ENCODE measurements at regions not wholly inside any gene's neighbourhood (a gene's known extent, or its start where the extent isn't known, plus 50 kb on each side); places are given as distances from the start of the nearest gene placed in this dataset.

DNA sequence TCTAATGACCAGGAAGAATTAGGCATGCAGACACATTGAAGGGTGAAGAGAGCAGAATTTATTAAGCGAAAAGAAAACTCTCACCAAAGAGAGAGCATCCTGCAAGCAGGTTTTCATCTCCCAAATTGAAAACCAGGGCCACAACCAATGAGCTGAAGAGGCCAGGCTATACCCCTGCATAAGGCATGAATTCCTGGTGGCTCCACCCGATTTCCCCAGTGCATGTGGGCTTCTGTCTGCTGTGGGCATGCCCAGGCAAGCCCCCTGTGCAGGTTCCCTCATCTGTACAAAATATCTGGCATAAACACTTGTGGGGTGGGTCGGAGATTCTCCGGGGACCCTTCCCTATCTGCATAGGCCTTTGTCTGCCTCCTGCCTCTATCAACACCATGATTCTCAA lies 621.6 kb upstream of the LRRTM1 start:
- Histone ChIP-seq H3K4me1 (ENCODE audit: control insufficient read depth, insufficient read depth, low read length) (no peaks in the 10 kb centered on the region), H3K27me3 (ENCODE audit: control insufficient read depth in 1 of 2, insufficient read depth in 2 of 2, low read length in 2 of 2) (no peaks in the 10 kb centered on the region), H3K9me3 (ENCODE audit: control insufficient read depth in 2 of 2, low read length in 2 of 2) (peaks cover 7 to 9% of the 10 kb centered on the region in 2 donors), H3K9ac (ENCODE audit: low read length in 2 of 2) (no peak overlapping the region), H3K36me3 (ENCODE audit: control insufficient read depth in 2 of 2, insufficient read depth in 2 of 2, low read length in 2 of 2) (no peaks in the 10 kb centered on the region), H3K4me3 (ENCODE audit: low read length in 2 of 2) (no peak overlapping the region), H3K27ac (ENCODE audit: low read length) (no peak overlapping the region)

DNA sequence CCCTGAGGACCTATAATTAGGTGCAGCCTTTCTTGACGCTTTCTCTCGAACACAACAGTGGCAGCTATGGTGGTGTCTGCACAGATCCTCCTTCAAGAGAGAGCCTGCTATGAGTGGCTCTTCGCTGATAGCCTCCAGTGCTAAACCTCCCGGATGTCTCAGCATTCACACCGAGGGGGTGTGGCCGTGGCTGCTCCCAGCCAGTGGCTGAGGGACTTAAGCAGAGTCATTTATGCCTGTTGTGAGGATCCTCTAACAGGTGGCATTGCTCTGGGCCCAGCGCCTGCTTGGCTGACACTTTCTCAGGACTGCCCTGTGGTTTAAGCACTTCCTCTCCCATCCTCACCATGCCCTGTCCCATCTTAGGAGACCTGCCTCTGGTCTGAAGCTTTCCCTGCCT lies 592.0 kb upstream of the LRRTM1 start:
- Histone ChIP-seq H3K9ac (ENCODE audit: low read length in 2 of 2) (no peak overlapping the region), H3K36me3 (ENCODE audit: control insufficient read depth in 2 of 2, insufficient read depth in 2 of 2, low read length in 2 of 2) (no peaks in the 10 kb centered on the region)

DNA sequence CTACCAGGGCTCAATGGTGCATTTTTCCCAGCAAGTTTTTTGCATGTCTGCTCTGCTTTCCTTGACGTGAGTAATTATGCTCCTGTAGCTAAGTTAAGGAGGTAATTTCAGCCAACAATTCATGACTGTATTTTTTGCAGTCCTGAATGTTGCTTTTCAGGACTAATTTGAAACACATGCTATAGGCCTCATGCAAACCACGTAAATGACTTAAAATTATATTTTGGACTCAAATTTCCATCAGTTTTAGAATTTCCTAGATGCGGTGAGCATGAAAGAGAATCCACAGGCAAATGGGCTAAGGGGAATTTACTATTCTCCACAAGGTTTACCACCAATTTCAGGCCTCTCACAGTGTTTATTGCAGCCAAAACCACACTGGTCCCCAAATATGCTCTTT lies 589.9 kb upstream of the LRRTM1 start:
- H3K4me3 ChIP-seq (ENCODE audit: low read length in 2 of 2), result no peak overlapping the region
- no peaks in the 10 kb centered on the region for H3K27me3 ChIP-seq (ENCODE audit: control insufficient read depth in 1 of 2, insufficient read depth in 2 of 2, low read length in 2 of 2)
- no peak overlapping the region for H3K9ac ChIP-seq (ENCODE audit: low read length in 2 of 2)
- no peaks in the 10 kb centered on the region for H3K4me1 ChIP-seq (ENCODE audit: control insufficient read depth, insufficient read depth, low read length)
- H3K9me3 ChIP-seq (ENCODE audit: control insufficient read depth in 2 of 2, low read length in 2 of 2), result no peaks in the 10 kb centered on the region
- H3K27ac ChIP-seq (ENCODE audit: low read length), result no peak overlapping the region
- H3K36me3 ChIP-seq (ENCODE audit: control insufficient read depth in 2 of 2, insufficient read depth in 2 of 2, low read length in 2 of 2), result no peaks in the 10 kb centered on the region

More for the DNA sequence above, 592.0 kb upstream of the LRRTM1 start:
- no peaks in the 10 kb centered on the region for H3K4me1 ChIP-seq (ENCODE audit: control insufficient read depth, insufficient read depth, low read length)
- H3K27me3 ChIP-seq (ENCODE audit: control insufficient read depth in 1 of 2, insufficient read depth in 2 of 2, low read length in 2 of 2), result no peaks in the 10 kb centered on the region
- H3K4me3 ChIP-seq (ENCODE audit: low read length in 2 of 2), result no peak overlapping the region
- H3K9me3 ChIP-seq (ENCODE audit: control insufficient read depth in 2 of 2, low read length in 2 of 2), result no peaks in the 10 kb centered on the region
- H3K27ac ChIP-seq (ENCODE audit: low read length), result no peak overlapping the region

DNA sequence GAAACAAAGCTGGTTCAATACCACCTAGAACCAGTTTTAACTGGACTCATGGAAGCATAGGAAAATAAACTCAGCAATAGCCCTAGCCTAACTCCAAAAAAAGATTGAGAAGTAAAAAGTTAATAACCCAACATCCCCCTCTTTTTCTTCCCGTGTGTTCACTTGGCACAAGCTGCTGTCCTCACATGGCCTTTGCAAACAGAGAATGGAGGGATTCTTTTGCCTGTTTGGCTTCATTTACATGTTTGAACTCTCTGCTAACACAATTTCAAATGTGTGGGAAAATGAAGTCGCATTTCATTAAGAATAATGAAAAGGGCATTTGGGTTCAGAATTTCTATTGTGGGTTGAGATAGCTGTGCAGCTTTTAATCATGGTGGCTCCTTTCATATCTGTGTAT lies 589.2 kb upstream of the LRRTM1 start:
- Histone ChIP-seq H3K9me3 (ENCODE audit: control insufficient read depth in 2 of 2, low read length in 2 of 2) (no peaks in the 10 kb centered on the region), H3K4me1 (ENCODE audit: control insufficient read depth, insufficient read depth, low read length) (no peaks in the 10 kb centered on the region), H3K9ac (ENCODE audit: low read length in 2 of 2) (no peak overlapping the region), H3K27me3 (ENCODE audit: control insufficient read depth in 1 of 2, insufficient read depth in 2 of 2, low read length in 2 of 2) (no peaks in the 10 kb centered on the region), H3K4me3 (ENCODE audit: low read length in 2 of 2) (no peak overlapping the region), H3K27ac (ENCODE audit: low read length) (no peak overlapping the region), H3K36me3 (ENCODE audit: control insufficient read depth in 2 of 2, insufficient read depth in 2 of 2, low read length in 2 of 2) (no peaks in the 10 kb centered on the region)

DNA sequence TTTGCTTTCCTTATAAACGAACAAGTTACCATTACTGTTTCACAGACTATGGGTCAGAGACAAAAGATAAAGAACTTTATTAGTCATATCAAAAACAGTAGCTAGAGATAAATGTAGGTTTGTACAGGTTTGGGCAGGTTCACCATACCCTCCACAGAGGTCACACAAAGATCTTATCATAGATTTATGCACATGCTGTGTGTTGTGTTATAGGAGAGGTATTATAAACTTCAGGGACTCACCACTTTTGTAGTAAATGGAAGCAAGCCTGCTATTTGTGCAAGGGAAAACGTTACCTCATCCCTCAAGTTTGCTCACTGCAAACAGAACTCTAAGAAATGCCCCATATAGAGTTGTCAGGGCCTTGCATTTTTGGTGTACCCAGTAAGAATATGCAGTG lies 584.5 kb upstream of the LRRTM1 start:
- Histone ChIP-seq H3K27ac (ENCODE audit: low read length) (no peak overlapping the region), H3K4me3 (ENCODE audit: low read length in 2 of 2) (no peak overlapping the region), H3K4me1 (ENCODE audit: control insufficient read depth, insufficient read depth, low read length) (no peaks in the 10 kb centered on the region), H3K9ac (ENCODE audit: low read length in 2 of 2) (no peak overlapping the region), H3K36me3 (ENCODE audit: control insufficient read depth in 2 of 2, insufficient read depth in 2 of 2, low read length in 2 of 2) (no peaks in the 10 kb centered on the region), H3K27me3 (ENCODE audit: control insufficient read depth in 1 of 2, insufficient read depth in 2 of 2, low read length in 2 of 2) (no peaks in the 10 kb centered on the region), H3K9me3 (ENCODE audit: control insufficient read depth in 2 of 2, low read length in 2 of 2) (no peaks in the 10 kb centered on the region)

DNA sequence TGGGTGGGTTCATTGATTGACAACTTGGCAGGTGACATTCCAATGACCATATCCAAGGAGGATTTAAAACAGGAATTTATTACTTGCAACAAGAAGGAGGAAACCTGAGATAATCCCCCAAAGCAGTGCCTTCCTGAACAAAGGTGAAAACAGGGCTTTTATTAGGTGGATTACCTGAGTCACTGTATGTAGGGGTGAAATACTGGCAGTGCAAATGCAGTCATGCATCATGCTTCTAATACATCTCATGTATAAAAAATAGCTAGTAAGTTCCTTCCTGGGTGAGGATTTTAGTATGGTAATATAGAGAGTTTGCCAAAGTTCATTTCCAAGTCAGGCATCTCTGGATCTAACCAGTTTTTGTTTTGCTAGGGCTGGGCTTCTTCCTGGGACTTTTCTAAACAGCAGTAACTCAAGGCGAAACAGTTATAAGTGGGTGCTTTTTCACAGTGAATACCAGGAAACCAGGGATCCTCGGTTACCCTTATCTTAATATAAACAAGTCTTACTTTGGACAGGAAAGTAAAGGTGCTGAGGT lies 583.4 kb upstream of the LRRTM1 start:
- no peaks in the 10 kb centered on the region for H3K36me3 ChIP-seq (ENCODE audit: control insufficient read depth in 2 of 2, insufficient read depth in 2 of 2, low read length in 2 of 2)
- no peak overlapping the region for H3K9ac ChIP-seq (ENCODE audit: low read length in 2 of 2)
- H3K27ac ChIP-seq (ENCODE audit: low read length), result no peak overlapping the region
- H3K4me3 ChIP-seq (ENCODE audit: low read length in 2 of 2), result no peak overlapping the region
- no peaks in the 10 kb centered on the region for H3K4me1 ChIP-seq (ENCODE audit: control insufficient read depth, insufficient read depth, low read length)
- no peaks in the 10 kb centered on the region for H3K9me3 ChIP-seq (ENCODE audit: control insufficient read depth in 2 of 2, low read length in 2 of 2)
- H3K27me3 ChIP-seq (ENCODE audit: control insufficient read depth in 1 of 2, insufficient read depth in 2 of 2, low read length in 2 of 2), result no peaks in the 10 kb centered on the region

DNA sequence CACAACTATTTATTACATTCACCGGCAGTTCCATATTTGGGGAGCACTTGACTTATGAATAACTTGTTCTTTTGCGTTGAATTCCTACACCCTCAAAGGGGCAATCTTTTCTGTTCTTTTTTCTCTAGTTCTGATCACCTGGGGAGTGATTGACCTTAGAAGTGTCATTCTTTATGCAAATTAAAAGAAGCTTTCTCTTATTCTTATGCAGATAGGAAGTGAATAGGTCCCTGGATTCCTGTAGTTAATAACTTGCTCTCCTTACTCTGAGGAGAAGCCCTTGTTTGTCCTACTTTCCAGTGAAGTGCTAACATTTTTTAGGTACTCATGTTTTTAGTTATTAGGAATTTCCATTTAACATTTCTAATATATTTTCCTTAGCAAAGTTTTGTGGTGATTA lies 569.8 kb upstream of the LRRTM1 start:
- H3K27ac ChIP-seq (ENCODE audit: low read length), result no peak overlapping the region
- no peak overlapping the region for H3K9ac ChIP-seq (ENCODE audit: low read length in 2 of 2)
- H3K4me3 ChIP-seq (ENCODE audit: low read length in 2 of 2), result no peak overlapping the region
- no peaks in the 10 kb centered on the region for H3K27me3 ChIP-seq (ENCODE audit: control insufficient read depth in 1 of 2, insufficient read depth in 2 of 2, low read length in 2 of 2)
- H3K4me1 ChIP-seq (ENCODE audit: control insufficient read depth, insufficient read depth, low read length), result no peaks in the 10 kb centered on the region
- H3K9me3 ChIP-seq (ENCODE audit: control insufficient read depth in 2 of 2, low read length in 2 of 2), result no peaks in the 10 kb centered on the region
- no peaks in the 10 kb centered on the region for H3K36me3 ChIP-seq (ENCODE audit: control insufficient read depth in 2 of 2, insufficient read depth in 2 of 2, low read length in 2 of 2)

DNA sequence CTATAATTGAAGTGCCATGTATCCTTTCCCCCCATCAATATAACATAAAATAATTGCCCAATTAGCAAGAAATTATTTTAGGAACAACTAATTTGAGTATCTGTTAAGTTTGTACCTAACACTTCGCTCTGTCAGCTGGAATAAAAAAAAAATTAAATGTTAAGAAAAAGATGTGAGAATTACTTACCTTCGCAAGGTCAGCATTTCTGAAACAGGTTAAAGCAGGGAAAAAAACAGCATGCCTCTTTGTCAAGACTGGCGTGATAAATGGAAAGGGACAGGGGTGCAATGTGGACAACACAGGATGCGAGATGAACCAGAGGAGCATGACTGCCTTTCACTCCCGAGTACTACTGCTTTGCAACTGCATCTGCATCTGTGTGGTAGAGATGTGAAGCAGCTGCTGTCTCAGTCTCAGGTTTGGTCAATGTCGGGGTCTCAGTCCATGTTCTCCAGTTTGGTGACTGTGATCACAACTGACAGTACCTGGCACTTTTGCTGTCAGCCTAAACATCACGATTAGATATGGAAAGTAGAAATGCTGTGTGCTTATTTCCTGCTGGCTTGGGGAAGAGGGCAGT lies 565.4 kb upstream of the LRRTM1 start:
- no peak overlapping the region for H3K9ac ChIP-seq (ENCODE audit: low read length in 2 of 2)
- no peaks in the 10 kb centered on the region for H3K4me1 ChIP-seq (ENCODE audit: control insufficient read depth, insufficient read depth, low read length)
- H3K27ac ChIP-seq (ENCODE audit: low read length), result no peak overlapping the region
- no peaks in the 10 kb centered on the region for H3K9me3 ChIP-seq (ENCODE audit: control insufficient read depth in 2 of 2, low read length in 2 of 2)
- H3K4me3 ChIP-seq (ENCODE audit: low read length in 2 of 2), result no peak overlapping the region
- H3K27me3 ChIP-seq (ENCODE audit: control insufficient read depth in 1 of 2, insufficient read depth in 2 of 2, low read length in 2 of 2), result no peaks in the 10 kb centered on the region
- no peaks in the 10 kb centered on the region for H3K36me3 ChIP-seq (ENCODE audit: control insufficient read depth in 2 of 2, insufficient read depth in 2 of 2, low read length in 2 of 2)

DNA sequence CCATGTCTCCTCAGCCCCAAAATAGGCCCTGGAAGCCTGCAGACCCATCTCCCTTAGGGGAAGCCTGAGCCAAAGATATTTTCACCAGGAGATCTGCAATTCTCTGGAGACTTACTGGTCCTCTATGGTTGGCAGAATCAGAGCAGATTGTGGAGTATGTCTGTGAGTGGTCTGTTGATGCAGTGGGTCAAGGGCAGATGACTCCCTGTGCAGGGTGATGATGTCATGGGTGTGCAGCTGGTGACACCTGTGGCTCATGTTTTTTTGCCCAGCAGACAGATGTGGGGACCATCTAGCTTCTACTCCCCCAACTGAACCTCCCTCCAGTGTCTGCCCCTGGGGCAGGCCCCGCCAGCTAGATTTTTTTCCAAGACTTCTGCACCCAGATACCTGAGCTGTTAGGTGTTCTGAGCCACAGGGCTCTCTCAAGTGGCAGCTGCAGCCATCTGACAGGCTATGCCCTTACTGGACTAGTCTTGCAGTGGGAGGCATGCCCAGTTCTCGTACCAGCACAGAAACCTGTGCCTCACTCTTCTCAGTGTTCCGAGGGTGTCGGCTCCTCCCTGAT lies 558.7 kb upstream of the LRRTM1 start:
- Histone ChIP-seq H3K36me3 (ENCODE audit: control insufficient read depth in 2 of 2, insufficient read depth in 2 of 2, low read length in 2 of 2) (no peaks in the 10 kb centered on the region), H3K27ac (ENCODE audit: low read length) (no peak overlapping the region), H3K27me3 (ENCODE audit: control insufficient read depth in 1 of 2, insufficient read depth in 2 of 2, low read length in 2 of 2) (no peaks in the 10 kb centered on the region), H3K9me3 (ENCODE audit: control insufficient read depth in 2 of 2, low read length in 2 of 2) (no peaks in the 10 kb centered on the region), H3K4me3 (ENCODE audit: low read length in 2 of 2) (no peak overlapping the region), H3K4me1 (ENCODE audit: control insufficient read depth, insufficient read depth, low read length) (no peaks in the 10 kb centered on the region), H3K9ac (ENCODE audit: low read length in 2 of 2) (no peak overlapping the region)

DNA sequence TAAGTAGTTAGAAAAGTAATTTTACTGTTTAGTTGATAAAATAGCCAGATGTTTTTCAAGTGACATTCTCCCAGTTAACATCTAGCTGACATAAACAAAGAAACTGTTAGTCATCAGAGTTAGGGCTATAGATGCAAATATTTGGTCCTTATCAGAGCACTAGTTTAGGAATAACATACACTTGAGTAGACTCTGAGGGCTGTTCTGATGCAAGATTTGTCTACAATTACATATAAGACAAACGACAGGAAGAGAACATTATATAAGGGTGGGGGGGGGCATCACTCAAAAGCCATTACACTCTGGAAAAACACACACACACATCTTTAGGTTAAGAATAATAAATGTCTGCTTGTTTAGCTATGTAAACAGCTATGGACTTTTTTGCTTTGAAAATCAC lies 554.4 kb upstream of the LRRTM1 start:
- no peaks in the 10 kb centered on the region for H3K9me3 ChIP-seq (ENCODE audit: control insufficient read depth in 2 of 2, low read length in 2 of 2)
- no peaks in the 10 kb centered on the region for H3K27me3 ChIP-seq (ENCODE audit: control insufficient read depth in 1 of 2, insufficient read depth in 2 of 2, low read length in 2 of 2)
- no peak overlapping the region for H3K4me3 ChIP-seq (ENCODE audit: low read length in 2 of 2)
- no peaks in the 10 kb centered on the region for H3K36me3 ChIP-seq (ENCODE audit: control insufficient read depth in 2 of 2, insufficient read depth in 2 of 2, low read length in 2 of 2)
- no peaks in the 10 kb centered on the region for H3K4me1 ChIP-seq (ENCODE audit: control insufficient read depth, insufficient read depth, low read length)
- no peak overlapping the region for H3K9ac ChIP-seq (ENCODE audit: low read length in 2 of 2)
- H3K27ac ChIP-seq (ENCODE audit: low read length), result no peak overlapping the region

DNA sequence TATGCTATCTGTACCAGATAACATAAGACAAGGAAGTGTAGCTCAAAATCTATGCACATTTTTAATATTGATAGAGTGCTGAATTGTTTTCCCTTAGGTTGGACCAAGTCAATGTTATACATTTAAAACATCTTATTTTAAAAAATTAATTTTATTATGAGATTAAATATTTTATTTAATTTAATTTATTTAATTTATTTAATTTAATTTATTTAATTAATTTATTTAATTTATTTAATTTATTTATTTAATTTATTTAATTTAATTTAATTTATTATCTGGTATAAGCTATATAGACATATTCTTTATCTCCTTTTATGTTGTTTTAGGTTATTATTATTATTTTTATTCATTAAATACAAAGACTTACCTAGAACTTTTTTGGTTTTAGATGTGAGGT lies 551.7 kb upstream of the LRRTM1 start:
- H3K27me3 ChIP-seq (ENCODE audit: control insufficient read depth in 1 of 2, insufficient read depth in 2 of 2, low read length in 2 of 2), result no peaks in the 10 kb centered on the region
- no peaks in the 10 kb centered on the region for H3K9me3 ChIP-seq (ENCODE audit: control insufficient read depth in 2 of 2, low read length in 2 of 2)
- H3K4me1 ChIP-seq (ENCODE audit: control insufficient read depth, insufficient read depth, low read length), result no peaks in the 10 kb centered on the region
- H3K36me3 ChIP-seq (ENCODE audit: control insufficient read depth in 2 of 2, insufficient read depth in 2 of 2, low read length in 2 of 2), result no peaks in the 10 kb centered on the region
- no peak overlapping the region for H3K9ac ChIP-seq (ENCODE audit: low read length in 2 of 2)
- H3K27ac ChIP-seq (ENCODE audit: low read length), result no peak overlapping the region
- no peak overlapping the region for H3K4me3 ChIP-seq (ENCODE audit: low read length in 2 of 2)

Data from stomach smooth muscle (tissue), 2 donors.